Left lung (tissue), 4 donors: ENCODE measurements at regions not wholly inside any gene's neighbourhood (a gene's known extent, or its start where the extent isn't known, plus 50 kb on each side); places are given as distances from the start of the nearest gene placed in this dataset.

Experiments
- ATAC-seq: fragments of 200-7000 bp; cut with Tn5 transposase; one replicate; pipeline ENCODE4 v1.9.1; 2020; ENCODE audit warnings: moderate library complexity
- DNase-seq, 4 donors: peaks; one replicate each; pipeline ENCODE4 v3.0.0-alpha.2; 2013 to 2020
- H3K27ac ChIP-seq, 2 donors: fragments of 200-600 bp; sonication (generic) in 1 of 2; one replicate each; pipeline versions ENCODE4 v1.5.0 to v1.8.0; 2020 to 2021
- H3K27me3 ChIP-seq, 2 donors: fragments of 200-600 bp; sonication (generic) in 1 of 2; one replicate each; pipeline versions ENCODE4 v1.5.0 to v1.8.0; 2020 to 2021
- H3K36me3 ChIP-seq, 2 donors: fragments of 200-600 bp; sonication (generic) in 1 of 2; one replicate each; pipeline versions ENCODE4 v1.5.0 to v1.8.0; 2020 to 2021
- H3K4me1 ChIP-seq, 2 donors: fragments of 200-600 bp; one replicate each; pipeline ENCODE4 v1.8.0; 2021
- H3K4me3 ChIP-seq, 2 donors: fragments of 200-600 bp; sonication (generic) in 1 of 2; one replicate each; pipeline versions ENCODE4 v1.5.0 to v1.8.0; 2020 to 2021; ENCODE audit warnings: mild to moderate bottlenecking in 1 of 2
- H3K9me3 ChIP-seq, 2 donors: fragments of 200-600 bp; sonication (generic) in 1 of 2; one replicate each; pipeline versions ENCODE4 v1.5.0 to v1.8.0; 2020 to 2021
- CTCF ChIP-seq, 2 donors: fragments of 200-600 bp; sonication (generic) in 1 of 2; IDR thresholded peaks; one replicate each; pipeline versions ENCODE4 v1.5.0 to v1.8.0; 2021; ENCODE audit warnings: antibody characterized with exemption in 2 of 2
- intact Hi-C, 2 donors: fragments of 100-400 bp; cut with DNase I; formaldehyde crosslinking; loops; one replicate each; pipeline versions ENCODE4 v1.11.2 to v1.14.2; 2022
- donor health status: DM: no; HTN: yes; CAD: no.
- donor health status: DM: no; HTN: no; CAD: no.

GRCh38 chr2:57575700-57576268 is 470.8 kb upstream of the VRK2 start:
- H3K36me3 ChIP-seq, result no peaks in the 10 kb centered on the region
- H3K9me3 ChIP-seq, result no peaks in the 10 kb centered on the region
- no peak for TF ChIP-seq CTCF (IDR thresholded peaks at IDR 0.05)
- H3K27me3 ChIP-seq, result no peaks in the 10 kb centered on the region
- H3K4me1 ChIP-seq, result no peaks in the 10 kb centered on the region
- H3K4me3 ChIP-seq, result no peak overlapping the region
- H3K27ac ChIP-seq, result no peak overlapping the region
- intact Hi-C loops, result no loop called here
- no peak for DNase-seq
- ATAC-seq, result no peak

- Histone ChIP-seq H3K27ac (no peak overlapping the region), H3K9me3 (no peaks in the 10 kb centered on the region), H3K27me3 (no peaks in the 10 kb centered on the region), H3K4me3 (no peak overlapping the region), H3K36me3 (no peaks in the 10 kb centered on the region), H3K4me1 (no peaks in the 10 kb centered on the region)
- no peak for DNase-seq
- ATAC-seq, result no peak
- intact Hi-C loops, result no loop called here
- no peak for TF ChIP-seq CTCF (IDR thresholded peaks at IDR 0.05)
These were observed 469.6 kb upstream of the VRK2 start for GRCh38 chr2:57576983-57577382.

- no peaks in the 10 kb centered on the region for H3K9me3 ChIP-seq
- H3K27me3 ChIP-seq, result no peaks in the 10 kb centered on the region
- DNase-seq, result no peak
- H3K36me3 ChIP-seq, result no peaks in the 10 kb centered on the region
- no peak for ATAC-seq
- H3K27ac ChIP-seq, result no peak overlapping the region
- intact Hi-C loops, result no loop called here
- TF ChIP-seq CTCF (IDR thresholded peaks at IDR 0.05), result no peak
- no peak overlapping the region for H3K4me3 ChIP-seq
- H3K4me1 ChIP-seq, result no peaks in the 10 kb centered on the region
These were observed 448.7 kb upstream of the VRK2 start for GRCh38 chr2:57597940-57598339.

GRCh38 chr2:57598551-57598950 is 448.1 kb upstream of the VRK2 start:
- ATAC-seq (no peak), DNase-seq (no peak)
- no peak for TF ChIP-seq CTCF (IDR thresholded peaks at IDR 0.05)
- Histone ChIP-seq H3K9me3 (no peaks in the 10 kb centered on the region), H3K4me3 (no peak overlapping the region), H3K27me3 (no peaks in the 10 kb centered on the region), H3K4me1 (no peaks in the 10 kb centered on the region), H3K36me3 (no peaks in the 10 kb centered on the region), H3K27ac (no peak overlapping the region)
- intact Hi-C loops, result no loop called here

- H3K27ac ChIP-seq, result no peak overlapping the region
- H3K4me1 ChIP-seq, result no peaks in the 10 kb centered on the region
- H3K9me3 ChIP-seq, result peaks cover 0 to 8% of the 10 kb centered on the region in 2 donors
- no peak for TF ChIP-seq CTCF (IDR thresholded peaks at IDR 0.05)
- H3K4me3 ChIP-seq, result no peak overlapping the region
- ATAC-seq, result no peak
- H3K27me3 ChIP-seq, result no peaks in the 10 kb centered on the region
- intact Hi-C loops, result no loop called here
- no peaks in the 10 kb centered on the region for H3K36me3 ChIP-seq
- no peak for DNase-seq
These were observed 443.9 kb upstream of the VRK2 start for GRCh38 chr2:57602733-57603132.
